HCT116 (cell line): ENCODE measurements at regions not wholly inside any gene's neighbourhood (a gene's known extent, or its start where the extent isn't known, plus 50 kb on each side); places are given as distances from the start of the nearest gene placed in this dataset.

Experiments
- CTCF ChIP-seq, 3 experiments: fragments of 200-600 bp in 1 of 3; sonication (generic) in 1 of 3; IDR thresholded peaks in 2 of 3; conservative IDR thresholded peaks in 1 of 3; 2 replicates each; pipeline ENCODE4 v1.5.1; 2012 to 2017; ENCODE audit warnings: low read depth in 2 of 3, low read length in 2 of 3, antibody characterized with exemption in 1 of 3, borderline replicate concordance in 1 of 3, control low read depth in 1 of 3, mild to moderate bottlenecking in 1 of 3, mixed read lengths in 1 of 3, mixed run types in 1 of 3, moderate library complexity in 1 of 3; ENCODE audit not compliant: insufficient read depth in 1 of 3
- EZH2phosphoT487 ChIP-seq: fragments of 200-600 bp; IDR thresholded peaks from 2 replicates; pipeline ENCODE4 v1.6.1; 2018; ENCODE audit warnings: antibody characterized with exemption, borderline replicate concordance
- JUND ChIP-seq: IDR thresholded peaks from 2 replicates; pipeline ENCODE4 v1.6.1; 2012
- POLR2A ChIP-seq: IDR thresholded peaks from 2 replicates; pipeline ENCODE4 v1.7.0; 2011; ENCODE audit warnings: borderline replicate concordance; ENCODE audit not compliant: insufficient read depth, insufficient read length; ENCODE audit errors: extremely low read depth
- POLR2AphosphoS5 ChIP-seq: IDR thresholded peaks from 2 replicates; pipeline ENCODE4 v1.6.1; 2011; ENCODE audit warnings: mild to moderate bottlenecking, low read depth, low read length, moderate library complexity
- SP1 ChIP-seq: IDR thresholded peaks from 2 replicates; pipeline ENCODE4 v1.6.1; 2012; ENCODE audit warnings: low read depth
- ZBTB33 ChIP-seq: IDR thresholded peaks from 2 replicates; pipeline ENCODE4 v1.6.1; 2011; ENCODE audit warnings: mild to moderate bottlenecking, low read length, moderate library complexity; ENCODE audit not compliant: insufficient replicate concordance; ENCODE audit errors: extremely low read depth
- ZNF274 ChIP-seq: fragments of 200-500 bp; sonication (Bioruptor generic); IDR thresholded peaks from 2 replicates; pipeline ENCODE4 v1.6.1; 2014; ENCODE audit warnings: mild to moderate bottlenecking, low read depth, low read length, inconsistent platforms

GRCh38 chr3:177758126-177758525 is 560.8 kb upstream of the TBL1XR1 start:
- no peak for TF ChIP-seq CTCF (IDR thresholded peaks at IDR 0.05 in 2 of 3, conservative IDR thresholded peaks at IDR 0.05 in 1 of 3; ENCODE audit: borderline replicate concordance in 1 of 3, insufficient read depth in 1 of 3, low read depth in 2 of 3, low read length in 2 of 3)
- no peak for TF ChIP-seq POLR2A
- TF ChIP-seq POLR2AphosphoS5 = no peak
- TF ChIP-seq ZNF274 = no peak
- no peak for TF ChIP-seq EZH2phosphoT487
- TF ChIP-seq SP1 = no peak
- no peak for TF ChIP-seq ZBTB33
- TF ChIP-seq JUND = no peak
